Stomach smooth muscle (tissue), 2 donors: ENCODE measurements at regions not wholly inside any gene's neighbourhood (a gene's known extent, or its start where the extent isn't known, plus 50 kb on each side); places are given as distances from the start of the nearest gene placed in this dataset.

Experiments
- H3K27ac ChIP-seq: one replicate; pipeline ENCODE4 v1.7.0; 2013; ENCODE audit warnings: mild to moderate bottlenecking, low read length, inconsistent platforms
- H3K27me3 ChIP-seq, 2 donors: one replicate each; pipeline ENCODE4 v1.7.0; 2013; ENCODE audit warnings: low read length in 2 of 2; ENCODE audit not compliant: insufficient read depth in 2 of 2, control insufficient read depth in 1 of 2
- H3K36me3 ChIP-seq, 2 donors: one replicate each; pipeline ENCODE4 v1.7.0; 2013; ENCODE audit warnings: low read length in 2 of 2; ENCODE audit not compliant: control insufficient read depth in 2 of 2, insufficient read depth in 2 of 2
- H3K4me1 ChIP-seq: one replicate; pipeline ENCODE4 v1.7.0; 2013; ENCODE audit warnings: low read length; ENCODE audit not compliant: control insufficient read depth, insufficient read depth
- H3K4me3 ChIP-seq, 2 donors: one replicate each; pipeline ENCODE4 v1.7.0; 2013; ENCODE audit warnings: low read length in 2 of 2
- H3K9ac ChIP-seq, 2 donors: one replicate each; pipeline ENCODE4 v1.7.0; 2013; ENCODE audit warnings: low read length in 2 of 2, mild to moderate bottlenecking in 1 of 2
- H3K9me3 ChIP-seq, 2 donors: one replicate each; pipeline ENCODE4 v1.7.0; 2013; ENCODE audit warnings: low read length in 2 of 2; ENCODE audit not compliant: control insufficient read depth in 2 of 2
- donor health status: healthy.
- donor health status: Pancreatic carcinoma.

- no peaks in the 10 kb centered on the region for H3K27me3 ChIP-seq
- no peak overlapping the region for H3K27ac ChIP-seq
- H3K9ac ChIP-seq = no peak overlapping the region
- no peaks in the 10 kb centered on the region for H3K36me3 ChIP-seq
- H3K4me3 ChIP-seq = no peak overlapping the region
- no peaks in the 10 kb centered on the region for H3K9me3 ChIP-seq
- H3K4me1 ChIP-seq = no peaks in the 10 kb centered on the region
These were observed 587.3 kb upstream of the GCFC2 start for GRCh38 chr2:76298041-76298440.

GRCh38 chr2:76296438-76296837 lies 585.7 kb upstream of the GCFC2 start:
- Histone ChIP-seq H3K4me3 (no peak overlapping the region), H3K36me3 (no peaks in the 10 kb centered on the region), H3K4me1 (no peaks in the 10 kb centered on the region), H3K9ac (no peak overlapping the region), H3K27ac (no peak overlapping the region), H3K27me3 (no peaks in the 10 kb centered on the region), H3K9me3 (no peaks in the 10 kb centered on the region)

- Histone ChIP-seq H3K9ac (no peak overlapping the region), H3K4me1 (no peaks in the 10 kb centered on the region), H3K36me3 (no peaks in the 10 kb centered on the region), H3K27ac (no peak overlapping the region), H3K4me3 (no peak overlapping the region), H3K9me3 (no peaks in the 10 kb centered on the region), H3K27me3 (no peaks in the 10 kb centered on the region)
These were observed 585.0 kb upstream of the GCFC2 start for GRCh38 chr2:76295762-76296161.

GRCh38 chr2:76288598-76288997 lies 577.9 kb upstream of the GCFC2 start:
- Histone ChIP-seq H3K27me3 (no peaks in the 10 kb centered on the region), H3K9ac (no peak overlapping the region), H3K36me3 (no peaks in the 10 kb centered on the region), H3K27ac (no peak overlapping the region), H3K4me1 (no peaks in the 10 kb centered on the region), H3K9me3 (no peaks in the 10 kb centered on the region), H3K4me3 (no peak overlapping the region)

- Histone ChIP-seq H3K9me3 (no peaks in the 10 kb centered on the region), H3K36me3 (no peaks in the 10 kb centered on the region), H3K27me3 (no peaks in the 10 kb centered on the region), H3K27ac (no peak overlapping the region), H3K4me3 (no peak overlapping the region), H3K4me1 (no peaks in the 10 kb centered on the region), H3K9ac (no peak overlapping the region)
These were observed 577.4 kb upstream of the GCFC2 start for GRCh38 chr2:76288146-76288545.

GRCh38 chr2:76283350-76283749 lies 572.6 kb upstream of the GCFC2 start:
- no peak overlapping the region for H3K9ac ChIP-seq

GRCh38 chr2:76281156-76281841 lies 570.6 kb upstream of the GCFC2 start:
- Histone ChIP-seq H3K4me3 (no peak overlapping the region), H3K27me3 (no peaks in the 10 kb centered on the region), H3K9me3 (no peaks in the 10 kb centered on the region)

More at GRCh38 chr2:76283350-76283749, 572.6 kb upstream of the GCFC2 start:
- Histone ChIP-seq H3K9me3 (no peaks in the 10 kb centered on the region), H3K27ac (no peak overlapping the region), H3K36me3 (no peaks in the 10 kb centered on the region), H3K4me1 (no peaks in the 10 kb centered on the region), H3K27me3 (no peaks in the 10 kb centered on the region), H3K4me3 (no peak overlapping the region)

GRCh38 chr2:76280686-76281085 lies 570.0 kb upstream of the GCFC2 start:
- Histone ChIP-seq H3K27me3 (no peaks in the 10 kb centered on the region), H3K27ac (no peak overlapping the region)

More at GRCh38 chr2:76281156-76281841, 570.6 kb upstream of the GCFC2 start:
- no peaks in the 10 kb centered on the region for H3K4me1 ChIP-seq
- H3K36me3 ChIP-seq = no peaks in the 10 kb centered on the region
- H3K27ac ChIP-seq = no peak overlapping the region
- H3K9ac ChIP-seq = no peak overlapping the region

GRCh38 chr2:76279142-76279541 lies 568.4 kb upstream of the GCFC2 start:
- Histone ChIP-seq H3K27ac (no peak overlapping the region), H3K4me1 (no peaks in the 10 kb centered on the region), H3K36me3 (no peaks in the 10 kb centered on the region), H3K27me3 (no peaks in the 10 kb centered on the region), H3K9me3 (no peaks in the 10 kb centered on the region), H3K9ac (no peak overlapping the region), H3K4me3 (no peak overlapping the region)

More at GRCh38 chr2:76280686-76281085, 570.0 kb upstream of the GCFC2 start:
- Histone ChIP-seq H3K9ac (no peak overlapping the region), H3K9me3 (no peaks in the 10 kb centered on the region), H3K36me3 (no peaks in the 10 kb centered on the region), H3K4me3 (no peak overlapping the region), H3K4me1 (no peaks in the 10 kb centered on the region)

GRCh38 chr2:76275788-76276187 lies 565.1 kb upstream of the GCFC2 start:
- Histone ChIP-seq H3K27ac (no peak overlapping the region), H3K4me3 (no peak overlapping the region), H3K9ac (no peak overlapping the region), H3K9me3 (no peaks in the 10 kb centered on the region), H3K4me1 (no peaks in the 10 kb centered on the region), H3K36me3 (no peaks in the 10 kb centered on the region), H3K27me3 (no peaks in the 10 kb centered on the region)

- H3K4me1 ChIP-seq = no peaks in the 10 kb centered on the region
- H3K27me3 ChIP-seq = no peaks in the 10 kb centered on the region
- H3K27ac ChIP-seq = no peak overlapping the region
- H3K36me3 ChIP-seq = no peaks in the 10 kb centered on the region
- H3K4me3 ChIP-seq = no peak overlapping the region
- no peaks in the 10 kb centered on the region for H3K9me3 ChIP-seq
- H3K9ac ChIP-seq = no peak overlapping the region
These were observed 564.0 kb upstream of the GCFC2 start for GRCh38 chr2:76274676-76275075.
